CD8-positive, alpha-beta memory T cell (primary cell): ENCODE measurements at regions not wholly inside any gene's neighbourhood (a gene's known extent, or its start where the extent isn't known, plus 50 kb on each side); places are given as distances from the start of the nearest gene placed in this dataset.
A peak's percentile ranks its signal among the peaks of the same experiment; 100 is the strongest.

Source experiments
- CTCF ChIA-PET: fragments of 350-600 bp; sonication (Branson Sonifier 250); formaldehyde crosslinking; loops from one replicate; lab custom pipeline; 2021; ENCODE audit warnings: antibody characterized with exemption; lab: Charles Lee
- POLR2A ChIA-PET: fragments of 350-600 bp; sonication (Branson Sonifier 250); formaldehyde crosslinking; loops from one replicate; lab custom pipeline; 2021; ENCODE audit warnings: antibody characterized with exemption; lab: Charles Lee
- DNase-seq, 5 donors: peaks; one replicate each; pipeline versions ENCODE4 v3.0.0 to v3.0.0-alpha.2; 2020 to 2022; ENCODE audit warnings: mixed read lengths in 1 of 5
- H3K27ac ChIP-seq: one replicate; pipeline ENCODE4 v1.7.0; 2013; ENCODE audit warnings: low read depth, mild to moderate bottlenecking, low read length, moderate library complexity
- H3K27me3 ChIP-seq: 2 replicates; pipeline ENCODE4 v1.7.0; 2013; ENCODE audit warnings: low read length, mild to moderate bottlenecking; ENCODE audit not compliant: insufficient read depth, poor library complexity, severe bottlenecking
- H3K36me3 ChIP-seq: 2 replicates; pipeline ENCODE4 v1.7.0; 2013; ENCODE audit warnings: mild to moderate bottlenecking, low read length, moderate library complexity; ENCODE audit not compliant: insufficient read depth
- H3K4me1 ChIP-seq: 2 replicates; pipeline ENCODE4 v1.7.0; 2013; ENCODE audit warnings: mild to moderate bottlenecking, low read length, moderate library complexity; ENCODE audit not compliant: insufficient read depth
- H3K4me3 ChIP-seq: 2 replicates; pipeline ENCODE4 v1.7.0; 2013; ENCODE audit warnings: mild to moderate bottlenecking, low read length
- H3K9me3 ChIP-seq: 2 replicates; pipeline ENCODE4 v1.7.0; 2013; ENCODE audit warnings: mild to moderate bottlenecking, low read length
- H3K27ac Mint-ChIP-seq, 8 donors: one replicate each; pipeline ENCODE4 v1.8.0; 2020 to 2021; ENCODE audit warnings: mixed read lengths in 8 of 8, mild to moderate bottlenecking in 6 of 8, inconsistent platforms in 3 of 8, moderate library complexity in 3 of 8
- H3K27me3 Mint-ChIP-seq, 2 donors: one replicate each; pipeline ENCODE4 v1.8.0; 2020 to 2021; ENCODE audit warnings: mixed read lengths in 2 of 2, mild to moderate bottlenecking in 1 of 2, moderate library complexity in 1 of 2
- H3K36me3 Mint-ChIP-seq, 3 donors: one replicate each; pipeline ENCODE4 v1.8.0; 2020 to 2021; ENCODE audit warnings: mixed read lengths in 3 of 3, inconsistent platforms in 1 of 3, mild to moderate bottlenecking in 1 of 3
- H3K4me1 Mint-ChIP-seq, 3 donors: one replicate each; pipeline ENCODE4 v1.8.0; 2020 to 2021; ENCODE audit warnings: mixed read lengths in 3 of 3, inconsistent platforms in 1 of 3, mild to moderate bottlenecking in 1 of 3
- H3K4me3 Mint-ChIP-seq, 7 donors: one replicate each; pipeline ENCODE4 v1.8.0; 2020 to 2021; ENCODE audit warnings: mixed read lengths in 7 of 7, mild to moderate bottlenecking in 6 of 7, moderate library complexity in 4 of 7, inconsistent platforms in 2 of 7
- H3K9me3 Mint-ChIP-seq, 5 donors: one replicate each; pipeline ENCODE4 v1.8.0; 2020 to 2022; ENCODE audit warnings: mixed read lengths in 5 of 5, mild to moderate bottlenecking in 3 of 5, moderate library complexity in 2 of 5, inconsistent platforms in 1 of 5

DNA sequence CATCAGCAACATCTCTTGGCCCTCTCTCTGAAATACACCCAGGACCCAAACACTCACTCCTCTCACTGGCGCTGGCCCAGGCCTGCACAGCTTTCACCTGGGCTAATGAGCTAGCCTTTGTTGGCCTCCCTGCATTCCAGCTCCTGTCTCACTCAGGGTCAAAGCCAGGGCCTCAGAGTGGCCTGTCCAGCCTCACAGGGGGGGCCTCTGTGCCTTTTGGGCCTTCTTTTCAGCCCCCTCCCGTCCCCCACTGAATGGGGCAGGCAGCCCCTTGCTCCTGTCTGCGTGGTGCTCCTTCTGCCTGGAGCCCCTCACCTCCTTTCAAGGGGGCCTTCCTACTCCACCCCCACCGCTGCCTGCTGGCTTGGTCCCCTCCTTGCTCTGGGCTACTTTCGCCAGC lies 59.0 kb upstream of the PRR23E start:
- H3K9me3 Mint-ChIP-seq, result no peaks in the 10 kb centered on the region

DNA sequence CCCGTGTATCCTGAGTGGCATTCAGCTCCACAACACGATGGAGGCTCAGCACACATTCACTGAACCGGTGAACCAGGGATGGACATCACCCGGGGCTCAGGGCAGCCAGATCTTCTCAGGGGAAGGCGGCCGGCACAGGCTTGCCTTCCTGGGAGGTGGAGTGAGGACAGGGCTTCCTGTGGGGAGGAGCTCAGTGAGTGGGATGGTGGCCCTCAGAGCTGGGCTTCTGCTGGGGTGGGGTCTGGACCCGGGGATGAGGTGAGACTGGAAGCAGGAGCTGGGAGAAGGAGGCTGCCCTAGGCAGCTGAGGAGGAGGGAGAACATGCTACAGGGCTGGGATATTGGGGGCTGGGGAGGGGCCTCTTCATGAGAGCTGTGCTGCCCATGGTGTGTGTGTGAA lies 58.5 kb upstream of the PRR23E start:
- Mint-ChIP-seq H3K36me3 (no peaks in the 10 kb centered on the region), H3K4me3 (no peak overlapping the region), H3K9me3 (no peaks in the 10 kb centered on the region), H3K27ac (peak overlapping the region in 1 of 8 donors; percentile 11), H3K4me1 (peaks cover 0 to 4% (median 0%) of the 10 kb centered on the region in 3 donors), H3K27me3 (peaks cover 26 to 49% of the 10 kb centered on the region in 2 donors)
- no peaks in the 10 kb centered on the region for H3K36me3 ChIP-seq
- CTCF ChIA-PET, result no interaction called here
- POLR2A ChIA-PET, result no interaction called here
- H3K4me3 ChIP-seq, result no peak overlapping the region
- H3K9me3 ChIP-seq, result no peaks in the 10 kb centered on the region
- H3K4me1 ChIP-seq, result no peaks in the 10 kb centered on the region
- H3K27me3 ChIP-seq, result no peaks in the 10 kb centered on the region
- no peak for DNase-seq
- H3K27ac ChIP-seq, result no peak overlapping the region

More for the DNA sequence above, 59.0 kb upstream of the PRR23E start:
- no peak overlapping the region for H3K4me3 Mint-ChIP-seq
- Histone ChIP-seq H3K27me3 (no peaks in the 10 kb centered on the region), H3K27ac (no peak overlapping the region), H3K4me3 (no peak overlapping the region), H3K4me1 (no peaks in the 10 kb centered on the region), H3K36me3 (no peaks in the 10 kb centered on the region), H3K9me3 (no peaks in the 10 kb centered on the region)
- CTCF ChIA-PET, result interaction anchor here (1.4 kb wide), 1 partner anchor 12 kb away, joined by 3 read pairs; no protein-coding TSS in a partner anchor
- H3K27me3 Mint-ChIP-seq, result peaks cover 26 to 45% of the 10 kb centered on the region in 2 donors
- no peak overlapping the region for H3K27ac Mint-ChIP-seq
- H3K4me1 Mint-ChIP-seq, result peaks cover 0 to 4% (median 0%) of the 10 kb centered on the region in 3 donors
- DNase-seq, result no peak
- POLR2A ChIA-PET, result no interaction called here
- H3K36me3 Mint-ChIP-seq, result no peaks in the 10 kb centered on the region

DNA sequence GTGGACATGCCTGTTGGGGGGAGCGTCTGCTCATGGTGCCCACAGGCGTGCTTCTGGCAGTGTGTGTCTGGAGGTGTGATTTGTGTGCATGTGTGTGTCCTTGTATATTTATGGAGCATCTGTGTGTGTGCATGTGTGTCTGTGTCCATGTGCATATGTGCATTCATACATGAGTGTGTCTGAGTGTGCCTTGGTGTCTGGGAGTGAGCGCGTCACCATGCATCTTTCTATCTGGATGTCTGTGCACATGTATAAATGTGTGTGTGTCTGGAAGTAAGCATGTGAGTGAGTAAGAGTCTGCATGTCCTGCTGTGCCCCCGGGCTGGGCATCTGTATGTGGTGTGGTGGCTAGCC lies 58.1 kb upstream of the PRR23E start:
- no peaks in the 10 kb centered on the region for H3K36me3 Mint-ChIP-seq
- peak overlapping the region in 1 of 8 donors; percentile 11 for H3K27ac Mint-ChIP-seq
- ChIA-PET CTCF (no interaction called here), POLR2A (no interaction called here)
- no peaks in the 10 kb centered on the region for H3K27me3 ChIP-seq
- H3K9me3 Mint-ChIP-seq, result no peaks in the 10 kb centered on the region
- H3K27me3 Mint-ChIP-seq, result peaks cover 26 to 49% of the 10 kb centered on the region in 2 donors
- no peaks in the 10 kb centered on the region for H3K4me1 ChIP-seq
- DNase-seq, result no peak
- peaks cover 0 to 4% (median 0%) of the 10 kb centered on the region in 3 donors for H3K4me1 Mint-ChIP-seq
- H3K4me3 Mint-ChIP-seq, result no peak overlapping the region
- H3K27ac ChIP-seq, result no peak overlapping the region
- H3K4me3 ChIP-seq, result no peak overlapping the region
- H3K36me3 ChIP-seq, result no peaks in the 10 kb centered on the region
- no peaks in the 10 kb centered on the region for H3K9me3 ChIP-seq

DNA sequence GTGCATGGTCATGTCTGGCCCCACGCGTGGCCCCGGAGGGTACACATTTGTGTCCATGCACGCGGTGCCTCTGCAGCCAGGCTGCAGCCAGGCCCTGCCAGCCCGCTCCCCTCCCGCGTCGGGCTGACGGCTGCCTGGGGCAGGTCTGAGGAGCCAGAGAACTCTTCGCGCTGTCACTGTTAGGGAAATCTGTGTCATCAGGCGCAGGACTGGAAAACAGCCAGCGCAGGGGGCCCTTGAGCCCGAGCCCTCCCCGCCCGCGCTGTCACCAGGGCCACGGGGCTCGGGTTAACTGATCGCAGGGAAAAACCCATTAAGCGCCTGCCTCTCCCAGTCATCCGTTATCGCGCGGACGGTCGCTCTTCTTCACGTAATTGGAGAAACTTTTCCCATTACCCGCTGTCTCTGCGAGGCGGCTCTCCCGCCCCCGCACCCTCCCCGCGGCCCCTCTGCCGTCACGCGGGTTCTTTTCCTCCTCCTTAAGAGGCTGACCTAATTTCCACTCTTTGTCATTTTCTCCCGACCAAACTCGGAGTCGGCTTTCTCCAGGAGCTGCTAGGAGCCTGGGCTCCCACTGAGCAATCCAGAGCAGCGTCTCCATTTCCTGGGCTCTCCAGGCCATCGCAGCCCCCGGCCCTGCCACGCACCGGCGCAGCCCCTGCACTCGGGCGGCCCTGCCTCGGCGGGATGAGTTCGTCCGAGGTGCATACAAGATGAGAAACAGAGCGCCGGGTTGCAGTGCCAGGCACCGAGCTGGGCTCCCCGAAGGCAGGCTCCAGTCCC lies 57.5 kb upstream of the PRR23E start:
- Mint-ChIP-seq H3K36me3 (no peaks in the 10 kb centered on the region), H3K4me3 (no peak overlapping the region), H3K9me3 (no peaks in the 10 kb centered on the region), H3K27ac (no peak overlapping the region), H3K27me3 (peaks cover 26 to 49% of the 10 kb centered on the region in 2 donors), H3K4me1 (peaks cover 0 to 4% (median 0%) of the 10 kb centered on the region in 3 donors)
- Histone ChIP-seq H3K4me3 (no peak overlapping the region), H3K4me1 (no peaks in the 10 kb centered on the region), H3K36me3 (no peaks in the 10 kb centered on the region), H3K9me3 (no peaks in the 10 kb centered on the region), H3K27me3 (no peaks in the 10 kb centered on the region), H3K27ac (no peak overlapping the region)
- ChIA-PET POLR2A (no interaction called here), CTCF (no interaction called here)
- no peak for DNase-seq

DNA sequence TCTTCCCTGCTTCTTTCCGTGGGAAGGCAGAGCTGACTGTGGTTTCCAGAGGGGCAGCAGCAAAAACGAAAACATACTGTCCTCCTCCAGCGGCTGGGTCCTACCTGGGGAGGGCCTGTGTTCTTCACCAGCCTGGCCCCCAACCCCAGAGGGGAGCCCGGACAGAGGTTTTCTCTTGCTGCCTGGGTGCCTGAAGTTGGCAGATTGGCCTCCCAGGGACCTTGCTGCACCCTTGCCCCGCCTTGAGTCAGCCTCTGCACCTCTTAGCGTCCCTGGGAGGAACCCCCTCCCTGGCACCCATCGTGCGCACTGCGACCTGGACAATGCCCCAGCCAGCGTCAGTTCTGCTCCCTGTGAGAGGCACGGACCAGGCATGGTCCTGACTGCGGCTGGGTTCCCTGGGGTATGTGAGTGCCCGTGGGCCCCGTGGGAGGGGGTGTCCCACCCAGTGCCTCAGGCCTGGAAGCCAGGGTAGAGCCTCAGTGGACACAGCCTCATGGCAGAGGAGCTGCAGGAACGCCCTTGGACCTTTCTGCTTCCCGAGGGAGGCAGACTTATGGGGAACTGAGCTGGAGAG lies 56.8 kb upstream of the PRR23E start:
- ChIA-PET POLR2A (no interaction called here), CTCF (no interaction called here)

DNA sequence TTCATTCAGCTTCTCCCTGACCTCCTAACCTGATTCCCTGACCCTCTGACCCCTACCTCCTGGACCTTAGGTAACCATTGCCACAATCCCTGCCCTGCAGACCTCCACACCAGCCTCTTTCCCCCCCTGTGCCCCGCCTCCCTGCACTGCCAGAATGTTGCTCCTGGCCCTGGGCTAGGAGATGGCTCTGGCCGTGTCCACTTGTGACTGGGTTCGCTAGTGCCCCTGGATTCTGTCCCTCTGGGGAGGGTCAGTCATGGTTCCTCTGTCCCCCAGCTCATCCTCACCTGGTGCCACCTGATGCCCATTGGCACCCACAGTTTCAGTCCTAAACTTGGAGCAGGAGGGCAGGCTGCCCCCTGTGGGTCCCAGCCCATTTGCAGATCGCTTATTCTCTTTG lies 56.2 kb upstream of the PRR23E start:
- Mint-ChIP-seq H3K27me3 (peaks cover 24 to 49% of the 10 kb centered on the region in 2 donors), H3K27ac (no peak overlapping the region), H3K4me3 (no peak overlapping the region), H3K36me3 (no peaks in the 10 kb centered on the region), H3K9me3 (no peaks in the 10 kb centered on the region), H3K4me1 (peaks cover 0 to 4% (median 0%) of the 10 kb centered on the region in 3 donors)
- ChIA-PET POLR2A (no interaction called here), CTCF (interaction anchor here (1.8 kb wide), 1 partner anchor 10 kb away, joined by 4 read pairs; no protein-coding TSS in a partner anchor)
- Histone ChIP-seq H3K9me3 (no peaks in the 10 kb centered on the region), H3K4me3 (no peak overlapping the region), H3K27me3 (no peaks in the 10 kb centered on the region), H3K36me3 (no peaks in the 10 kb centered on the region), H3K4me1 (no peaks in the 10 kb centered on the region), H3K27ac (no peak overlapping the region)
- no peak for DNase-seq

More for the DNA sequence above, 56.8 kb upstream of the PRR23E start:
- Histone ChIP-seq H3K36me3 (no peaks in the 10 kb centered on the region), H3K4me3 (no peak overlapping the region), H3K27ac (no peak overlapping the region), H3K9me3 (no peaks in the 10 kb centered on the region), H3K4me1 (no peaks in the 10 kb centered on the region), H3K27me3 (no peaks in the 10 kb centered on the region)
- Mint-ChIP-seq H3K27ac (no peak overlapping the region), H3K36me3 (no peaks in the 10 kb centered on the region), H3K27me3 (peaks cover 26 to 49% of the 10 kb centered on the region in 2 donors), H3K4me1 (peaks cover 0 to 4% (median 0%) of the 10 kb centered on the region in 3 donors), H3K4me3 (no peak overlapping the region), H3K9me3 (no peaks in the 10 kb centered on the region)
- DNase-seq, result no peak

DNA sequence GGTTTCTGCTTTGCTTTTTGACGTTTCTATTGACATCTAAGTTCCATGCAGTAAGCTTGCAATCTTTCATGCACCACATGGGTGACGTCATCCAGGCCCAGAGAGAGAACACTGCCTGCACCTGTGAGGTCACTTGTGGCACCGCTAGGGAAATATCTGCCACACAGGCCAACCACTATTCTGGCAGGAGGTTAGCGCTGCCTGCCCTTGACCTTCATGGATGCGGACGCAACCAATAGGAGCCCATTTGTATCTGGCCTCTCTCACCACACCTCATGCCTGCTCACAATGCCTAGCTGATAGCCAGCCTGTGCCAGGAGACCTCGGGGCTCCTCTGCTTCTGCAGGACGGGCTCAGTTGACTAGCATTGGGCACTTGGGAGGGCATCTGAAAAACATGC lies 55.8 kb upstream of the PRR23E start:
- Histone ChIP-seq H3K27ac (no peak overlapping the region), H3K4me3 (no peak overlapping the region), H3K4me1 (no peaks in the 10 kb centered on the region), H3K9me3 (no peaks in the 10 kb centered on the region), H3K27me3 (no peaks in the 10 kb centered on the region), H3K36me3 (no peaks in the 10 kb centered on the region)
- no peak overlapping the region for H3K4me3 Mint-ChIP-seq
- H3K4me1 Mint-ChIP-seq, result peaks cover 0 to 4% (median 0%) of the 10 kb centered on the region in 3 donors
- CTCF ChIA-PET, result interaction anchor here (1.8 kb wide), 1 partner anchor 10 kb away, joined by 4 read pairs; no protein-coding TSS in a partner anchor
- POLR2A ChIA-PET, result no interaction called here
- no peak overlapping the region for H3K27ac Mint-ChIP-seq
- peaks cover 24 to 49% of the 10 kb centered on the region in 2 donors for H3K27me3 Mint-ChIP-seq
- no peak for DNase-seq
- no peaks in the 10 kb centered on the region for H3K9me3 Mint-ChIP-seq
- H3K36me3 Mint-ChIP-seq, result no peaks in the 10 kb centered on the region
